Transverse colon (tissue), 4 donors: ENCODE measurements at regions not wholly inside any gene's neighbourhood (a gene's known extent, or its start where the extent isn't known, plus 50 kb on each side); places are given as distances from the start of the nearest gene placed in this dataset.

Source experiments
- DNase-seq: peaks from one replicate; pipeline ENCODE4 v3.0.0-alpha.2; 2019
- H3K27ac ChIP-seq, 4 donors: fragments of 200-600 bp; sonication (generic); 2 replicates each; pipeline ENCODE4 v1.5.1; 2016 to 2018; ENCODE audit warnings: inconsistent platforms in 4 of 4
- H3K27me3 ChIP-seq: fragments of 200-600 bp; sonication (generic); 2 replicates; pipeline ENCODE4 v1.5.1; 2017; ENCODE audit warnings: inconsistent platforms
- H3K36me3 ChIP-seq, 4 donors: fragments of 200-600 bp; sonication (generic); 2 replicates each; pipeline ENCODE4 v1.5.1; 2017 to 2019; ENCODE audit warnings: inconsistent platforms in 4 of 4
- H3K4me1 ChIP-seq, 4 donors: fragments of 200-600 bp; sonication (generic); 2 replicates each; pipeline ENCODE4 v1.5.1; 2017 to 2020; ENCODE audit warnings: inconsistent platforms in 4 of 4
- H3K4me3 ChIP-seq, 4 donors: fragments of 200-600 bp; sonication (generic); 1 replicate in 1 of 4; 2 replicates in 3 of 4; pipeline versions ENCODE4 v1.5.1 to v1.6.1; 2017 to 2019; ENCODE audit warnings: inconsistent platforms in 4 of 4
- H3K9me3 ChIP-seq, 2 donors: fragments of 200-600 bp; sonication (generic); 2 replicates each; pipeline ENCODE4 v1.5.1; 2017 to 2019; ENCODE audit warnings: inconsistent platforms in 2 of 2
- EP300 ChIP-seq: sonication (generic); formaldehyde crosslinking; IDR thresholded peaks from one replicate; pipeline ENCODE4 v1.6.1; 2017; ENCODE audit warnings: antibody characterized with exemption, low read depth
- POLR2A ChIP-seq: fragments of 450-650 bp; IDR thresholded peaks from one replicate; pipeline ENCODE4 v1.6.1; 2016; ENCODE audit warnings: antibody characterized with exemption, mild to moderate bottlenecking, moderate library complexity
- POLR2AphosphoS5 ChIP-seq, 3 donors: sonication (generic); formaldehyde crosslinking; IDR thresholded peaks; one replicate each; pipeline ENCODE4 v1.6.1; 2016; ENCODE audit warnings: antibody characterized with exemption in 3 of 3
- WGBS, 2 donors: methylation state at CpG; one replicate each; pipeline ENCODE4 v1.1.5; 2018; ENCODE audit warnings: low coverage in 1 of 2; 5-methylcytosine and 5-hydroxymethylcytosine counted together
- in situ Hi-C, 4 donors: fragments of 200-750 bp; cut with MboI; loops; one replicate each; pipeline versions ENCODE4 v1.15.0 to v1.15.1; 2017; ENCODE audit warnings: low sequenced_read_pairs in 3 of 4, low pct_ligation_motif_present in 1 of 4, low pct_unique_long_range_greater_than_20kb in 1 of 4
- intact Hi-C: fragments of 100-400 bp; cut with DNase I; formaldehyde crosslinking; loops from one replicate; pipeline ENCODE4 v1.15.1; 2023; ENCODE audit warnings: low total_unique reads
- TF ChIP-seq, protein P1 (sequence below), 5 experiments: fragments of 200-600 bp in 3 of 5; fragments of 450-650 bp in 2 of 5; sonication (generic) in 3 of 5; IDR thresholded peaks; 1 replicate in 2 of 5; 2 replicates in 3 of 5; pipeline ENCODE4 v1.5.1; 2016 to 2017; ENCODE audit warnings: antibody characterized with exemption in 5 of 5, inconsistent platforms in 3 of 5, mild to moderate bottlenecking in 2 of 5, moderate library complexity in 1 of 5

DNA sequence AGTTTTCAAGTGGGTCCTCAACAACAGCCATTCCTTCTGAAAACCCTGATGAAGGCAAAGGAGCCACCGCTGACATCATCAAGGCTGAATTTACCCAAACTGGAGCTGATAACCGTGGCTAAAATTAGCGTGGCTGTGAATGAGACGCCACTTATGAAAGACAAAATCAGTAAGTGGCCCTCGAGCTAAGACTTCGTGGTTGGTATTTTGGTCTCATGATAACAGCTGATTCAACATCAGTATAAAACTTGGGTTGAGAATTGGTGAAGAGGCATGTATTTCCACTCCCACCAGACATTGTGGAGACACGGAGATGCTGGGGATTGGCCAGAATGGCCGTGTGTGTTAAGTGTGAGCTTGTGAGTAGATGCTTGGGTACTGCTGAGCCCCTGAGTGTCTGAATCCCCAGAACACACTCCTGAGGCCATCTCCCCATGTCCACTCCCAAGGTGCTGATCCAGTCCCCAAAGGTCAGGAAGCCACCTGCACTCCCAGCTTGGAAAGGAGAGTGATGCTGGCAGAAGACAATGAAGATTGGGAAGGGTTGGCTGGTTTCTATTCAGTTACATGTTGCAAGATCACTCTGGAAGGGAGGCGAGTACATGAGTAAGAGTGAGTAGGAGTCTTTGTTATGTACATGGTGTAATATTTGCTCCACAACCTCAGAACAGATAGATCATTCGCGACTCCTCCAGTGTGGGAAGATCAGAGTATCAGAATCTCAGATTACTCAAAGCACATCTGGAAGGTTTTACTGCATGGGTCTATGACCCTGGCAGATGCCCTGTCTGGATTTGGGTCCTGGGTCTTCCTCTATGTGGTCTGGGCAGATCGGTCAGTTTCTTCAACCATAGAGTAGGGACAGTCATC lies 207.7 kb downstream of the HS3ST3A1 start:
- intact Hi-C loops (no loop called here), in situ Hi-C loops (no loop called here)
- Histone ChIP-seq H3K27ac (no peak overlapping the region), H3K27me3 (no peaks in the 10 kb centered on the region), H3K4me1 (no peaks in the 10 kb centered on the region), H3K9me3 (no peaks in the 10 kb centered on the region), H3K36me3 (no peaks in the 10 kb centered on the region), H3K4me3 (no peak overlapping the region)
- WGBS, 2 donors, result 80 to 87% methylated on average over 6 to 12 of the region's 12 CpGs
- DNase-seq, result no peak
- TF ChIP-seq POLR2A, result no peak
- TF ChIP-seq, protein P1, sequence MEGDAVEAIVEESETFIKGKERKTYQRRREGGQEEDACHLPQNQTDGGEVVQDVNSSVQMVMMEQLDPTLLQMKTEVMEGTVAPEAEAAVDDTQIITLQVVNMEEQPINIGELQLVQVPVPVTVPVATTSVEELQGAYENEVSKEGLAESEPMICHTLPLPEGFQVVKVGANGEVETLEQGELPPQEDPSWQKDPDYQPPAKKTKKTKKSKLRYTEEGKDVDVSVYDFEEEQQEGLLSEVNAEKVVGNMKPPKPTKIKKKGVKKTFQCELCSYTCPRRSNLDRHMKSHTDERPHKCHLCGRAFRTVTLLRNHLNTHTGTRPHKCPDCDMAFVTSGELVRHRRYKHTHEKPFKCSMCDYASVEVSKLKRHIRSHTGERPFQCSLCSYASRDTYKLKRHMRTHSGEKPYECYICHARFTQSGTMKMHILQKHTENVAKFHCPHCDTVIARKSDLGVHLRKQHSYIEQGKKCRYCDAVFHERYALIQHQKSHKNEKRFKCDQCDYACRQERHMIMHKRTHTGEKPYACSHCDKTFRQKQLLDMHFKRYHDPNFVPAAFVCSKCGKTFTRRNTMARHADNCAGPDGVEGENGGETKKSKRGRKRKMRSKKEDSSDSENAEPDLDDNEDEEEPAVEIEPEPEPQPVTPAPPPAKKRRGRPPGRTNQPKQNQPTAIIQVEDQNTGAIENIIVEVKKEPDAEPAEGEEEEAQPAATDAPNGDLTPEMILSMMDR (IDR thresholded peaks at IDR 0.05), result no peak
- no peak for TF ChIP-seq EP300
- no peak for TF ChIP-seq POLR2AphosphoS5 (IDR thresholded peaks at IDR 0.05)

DNA sequence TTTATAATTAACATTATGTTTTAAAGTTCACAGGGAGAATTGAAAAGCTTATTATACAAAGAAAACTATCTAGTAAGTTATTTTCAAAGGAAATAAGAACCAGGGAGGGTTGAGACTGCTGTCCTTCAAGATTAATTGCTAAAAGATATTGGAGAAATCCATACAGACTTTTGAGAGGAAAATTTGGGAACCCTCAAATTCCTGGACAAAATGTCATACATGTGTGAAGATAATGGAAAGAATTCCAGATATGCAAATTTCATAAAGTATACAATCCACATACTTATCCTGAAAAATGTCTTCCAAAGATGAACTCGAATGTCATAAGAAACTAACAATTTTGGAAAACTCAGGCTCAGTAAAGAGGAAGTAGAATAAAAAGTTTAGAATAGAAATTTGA lies 213.8 kb downstream of the HS3ST3A1 start:
- H3K36me3 ChIP-seq, result no peaks in the 10 kb centered on the region
- TF ChIP-seq POLR2A (no peak), EP300 (no peak), POLR2AphosphoS5 (IDR thresholded peaks at IDR 0.05) (no peak)
- TF ChIP-seq, protein P1 (IDR thresholded peaks at IDR 0.05), result no peak
- no peak overlapping the region for H3K27ac ChIP-seq
- DNase-seq, result no peak
- H3K27me3 ChIP-seq, result no peaks in the 10 kb centered on the region
- 56 to 67% methylated on average over 1 of the region's 1 CpG for WGBS, 2 donors
- no peaks in the 10 kb centered on the region for H3K9me3 ChIP-seq
- no peak overlapping the region for H3K4me3 ChIP-seq
- in situ Hi-C loops (no loop called here), intact Hi-C loops (no loop called here)
- no peaks in the 10 kb centered on the region for H3K4me1 ChIP-seq

DNA sequence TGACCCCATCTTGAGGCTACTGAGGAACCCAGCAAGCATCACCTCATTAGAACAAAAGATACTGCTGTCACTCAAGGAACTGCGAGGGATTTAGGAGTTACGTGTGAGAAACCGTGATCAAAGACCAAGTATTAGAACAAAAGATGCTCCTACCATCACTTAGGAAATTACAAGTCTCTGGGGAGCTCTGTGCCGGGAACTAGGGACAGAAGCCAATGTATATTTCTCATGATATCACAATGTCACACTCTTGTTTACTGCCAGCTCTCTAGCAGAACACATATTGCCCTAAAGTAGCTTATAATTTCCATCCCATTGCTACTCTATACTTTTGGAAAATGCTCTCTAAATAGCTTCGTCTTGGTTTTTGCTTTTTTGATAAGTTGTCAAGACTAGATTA lies 214.5 kb downstream of the HS3ST3A1 start:
- Histone ChIP-seq H3K9me3 (no peaks in the 10 kb centered on the region), H3K4me3 (no peak overlapping the region), H3K27me3 (no peaks in the 10 kb centered on the region), H3K36me3 (no peaks in the 10 kb centered on the region), H3K27ac (no peak overlapping the region), H3K4me1 (no peaks in the 10 kb centered on the region)
- TF ChIP-seq POLR2A (no peak), EP300 (no peak), POLR2AphosphoS5 (IDR thresholded peaks at IDR 0.05) (no peak)
- TF ChIP-seq, protein P1 (IDR thresholded peaks at IDR 0.05), result no peak
- in situ Hi-C loops (no loop called here), intact Hi-C loops (no loop called here)
- 86 to 89% methylated on average over 5 of the region's 5 CpGs for WGBS, 2 donors
- no peak for DNase-seq

DNA sequence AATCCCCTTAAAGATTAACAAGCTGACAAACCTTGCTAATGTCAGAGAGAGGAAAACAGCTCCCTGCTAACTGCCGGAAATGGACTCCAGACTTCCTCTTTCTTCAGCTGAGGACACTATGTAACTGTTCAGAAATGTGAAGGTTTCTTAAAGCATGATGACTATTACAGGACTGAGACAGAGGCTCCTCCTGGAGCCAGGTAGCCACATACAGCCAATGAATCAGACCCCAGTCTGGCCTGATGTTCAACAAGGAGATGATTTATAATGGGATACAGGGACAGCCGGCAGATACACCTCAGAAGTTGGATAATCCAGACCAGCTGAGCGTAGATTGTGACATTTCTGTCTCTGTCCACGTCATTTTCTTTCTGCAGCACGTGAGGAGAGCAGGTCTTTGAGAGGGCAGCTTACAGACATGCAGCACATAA lies 216.2 kb downstream of the HS3ST3A1 start:
- in situ Hi-C loops (no loop called here), intact Hi-C loops (no loop called here)
- TF ChIP-seq, protein P1 (IDR thresholded peaks at IDR 0.05), result no peak
- TF ChIP-seq POLR2AphosphoS5 (IDR thresholded peaks at IDR 0.05), result no peak
- TF ChIP-seq POLR2A, result no peak
- no peak for TF ChIP-seq EP300
- H3K36me3 ChIP-seq, result no peaks in the 10 kb centered on the region
- 43 to 50% methylated on average over 5 of the region's 5 CpGs for WGBS, 2 donors
- H3K27ac ChIP-seq, result no peak overlapping the region
- no peaks in the 10 kb centered on the region for H3K27me3 ChIP-seq
- H3K4me3 ChIP-seq, result no peak overlapping the region
- H3K9me3 ChIP-seq, result no peaks in the 10 kb centered on the region
- no peaks in the 10 kb centered on the region for H3K4me1 ChIP-seq
- no peak for DNase-seq
